SH-SY5Y (cell line): ENCODE measurements at regions not wholly inside any gene's neighbourhood (a gene's known extent, or its start where the extent isn't known, plus 50 kb on each side); places are given as distances from the start of the nearest gene placed in this dataset.

ENCODE experiments used
- GATA2 ChIP-seq: IDR thresholded peaks from 2 replicates; pipeline ENCODE4 v1.6.1; 2011; ENCODE audit warnings: mild to moderate bottlenecking, low read depth, low read length
- GATA3 ChIP-seq: IDR thresholded peaks from 2 replicates; pipeline ENCODE4 v1.6.1; 2011; ENCODE audit warnings: low read depth, mild to moderate bottlenecking, low read length, moderate library complexity

GRCh38 chr3:176590722-176591121, 606.6 kb downstream of the TBL1XR1 start:
- TF ChIP-seq GATA2, result no peak
- TF ChIP-seq GATA3, result no peak
